ENCODE measurements at regions not wholly inside any gene's neighbourhood (a gene's known extent, or its start where the extent isn't known, plus 50 kb on each side); places are given as distances from the start of the nearest gene placed in this dataset.
"Not testable (repeated sequence)": the region's sequence is repeated elsewhere in the genome, so short reads cannot be mapped to it uniquely, and the experiment has no call there.

DNA sequence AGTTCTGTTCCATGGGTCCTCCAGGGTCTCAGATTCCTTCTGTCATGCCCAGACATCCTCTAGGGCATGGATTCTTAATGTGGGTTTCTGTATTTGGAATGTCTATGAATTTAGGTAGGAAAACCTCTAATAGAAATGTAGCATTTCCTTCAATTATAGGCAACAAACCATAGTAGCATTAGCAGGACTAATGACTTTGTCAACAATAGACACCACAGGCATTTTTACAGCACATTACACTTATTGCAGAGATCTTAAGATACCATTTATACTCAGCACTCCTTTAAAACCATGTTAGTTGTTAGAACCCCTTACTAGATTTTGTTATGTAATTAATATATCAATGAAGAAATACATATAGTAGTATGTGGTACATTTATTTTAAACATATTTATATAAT is 77.8 kb upstream of the TBC1D5 start:
- H3K36me3 ChIP-seq, result no peaks in the 10 kb centered on the region
- no peaks in the 10 kb centered on the region for H3K4me1 ChIP-seq
- no peaks in the 10 kb centered on the region for H3K27me3 ChIP-seq
- TF ChIP-seq, protein P1, sequence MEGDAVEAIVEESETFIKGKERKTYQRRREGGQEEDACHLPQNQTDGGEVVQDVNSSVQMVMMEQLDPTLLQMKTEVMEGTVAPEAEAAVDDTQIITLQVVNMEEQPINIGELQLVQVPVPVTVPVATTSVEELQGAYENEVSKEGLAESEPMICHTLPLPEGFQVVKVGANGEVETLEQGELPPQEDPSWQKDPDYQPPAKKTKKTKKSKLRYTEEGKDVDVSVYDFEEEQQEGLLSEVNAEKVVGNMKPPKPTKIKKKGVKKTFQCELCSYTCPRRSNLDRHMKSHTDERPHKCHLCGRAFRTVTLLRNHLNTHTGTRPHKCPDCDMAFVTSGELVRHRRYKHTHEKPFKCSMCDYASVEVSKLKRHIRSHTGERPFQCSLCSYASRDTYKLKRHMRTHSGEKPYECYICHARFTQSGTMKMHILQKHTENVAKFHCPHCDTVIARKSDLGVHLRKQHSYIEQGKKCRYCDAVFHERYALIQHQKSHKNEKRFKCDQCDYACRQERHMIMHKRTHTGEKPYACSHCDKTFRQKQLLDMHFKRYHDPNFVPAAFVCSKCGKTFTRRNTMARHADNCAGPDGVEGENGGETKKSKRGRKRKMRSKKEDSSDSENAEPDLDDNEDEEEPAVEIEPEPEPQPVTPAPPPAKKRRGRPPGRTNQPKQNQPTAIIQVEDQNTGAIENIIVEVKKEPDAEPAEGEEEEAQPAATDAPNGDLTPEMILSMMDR (IDR thresholded peaks at IDR 0.05), result no peak
- TF ChIP-seq POLR2A (IDR thresholded peaks at IDR 0.05), result no peak
- intact Hi-C loops (cut with DNase I), result no loop called here
- H3K27ac ChIP-seq, result no peak overlapping the region
- no peak for DNase-seq
- H3K4me3 ChIP-seq (replicated peaks in 1 of 3), result no peak overlapping the region
- no peaks in the 10 kb centered on the region for H3K9me3 ChIP-seq

DNA sequence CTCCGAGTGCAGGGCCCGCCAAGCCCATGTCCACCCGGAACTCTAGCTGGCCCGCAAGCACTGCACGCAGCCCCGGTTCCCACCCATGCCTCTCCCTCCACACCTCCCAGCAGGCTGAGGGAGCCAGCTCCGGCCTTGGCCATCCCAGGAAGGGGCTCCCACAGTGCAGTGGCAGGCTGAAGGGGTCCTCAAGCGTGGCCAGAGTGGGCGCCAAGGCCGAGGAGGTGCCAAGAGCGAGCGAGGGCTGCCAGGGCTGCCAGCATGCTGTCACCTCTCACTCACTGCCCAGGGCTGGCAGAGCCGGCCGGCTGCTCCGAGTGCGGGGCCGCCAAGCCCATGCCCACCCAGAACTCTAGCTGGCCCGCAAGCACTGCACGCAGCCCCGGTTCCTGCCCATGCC is 75.5 kb upstream of the TBC1D5 start:
- intact Hi-C loops (cut with DNase I), result not testable (repeated sequence)

DNA sequence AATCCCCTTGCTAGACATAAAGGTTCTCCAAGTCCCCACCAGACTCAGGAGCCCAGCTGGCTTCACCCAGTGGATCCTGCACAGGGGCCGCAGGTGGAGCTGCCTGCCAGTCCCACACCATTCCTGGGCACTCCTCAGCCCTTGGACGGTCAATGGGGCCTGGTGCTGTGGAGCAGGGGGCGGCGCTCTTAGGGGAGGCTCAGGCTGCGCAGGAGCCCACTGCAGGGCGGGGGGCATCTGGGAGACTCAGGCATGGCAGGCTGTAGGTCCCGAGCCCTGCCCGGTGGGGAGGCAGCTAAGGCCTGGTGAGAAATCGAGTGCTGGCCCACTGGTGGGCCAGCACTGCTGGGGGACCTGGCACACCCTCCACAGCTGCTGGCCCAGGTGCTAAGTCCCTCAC is 75.1 kb upstream of the TBC1D5 start:
- Histone ChIP-seq H3K9me3 (no peaks in the 10 kb centered on the region), H3K4me1 (no peaks in the 10 kb centered on the region), H3K27me3 (no peaks in the 10 kb centered on the region), H3K27ac (no peak overlapping the region), H3K4me3 (replicated peaks in 1 of 3) (no peak overlapping the region), H3K36me3 (no peaks in the 10 kb centered on the region)
- 100% methylated on average over 1 to 5 of the region's 9 CpGs for WGBS, 2 donors
- intact Hi-C loops (cut with DNase I), result no loop called here
- TF ChIP-seq, protein P1 (IDR thresholded peaks at IDR 0.05), result no peak
- no peak for TF ChIP-seq POLR2A (IDR thresholded peaks at IDR 0.05)
- no peak for DNase-seq

More for the DNA sequence above, 75.5 kb upstream of the TBC1D5 start:
- not testable (repeated sequence) for H3K4me3 ChIP-seq (replicated peaks in 1 of 3); H3K4me1 ChIP-seq; H3K9me3 ChIP-seq; H3K27me3 ChIP-seq; H3K27ac ChIP-seq; H3K36me3 ChIP-seq; DNase-seq
- WGBS, 2 donors, result 93 to 100% methylated on average over 1 to 12 of the region's 20 CpGs

DNA sequence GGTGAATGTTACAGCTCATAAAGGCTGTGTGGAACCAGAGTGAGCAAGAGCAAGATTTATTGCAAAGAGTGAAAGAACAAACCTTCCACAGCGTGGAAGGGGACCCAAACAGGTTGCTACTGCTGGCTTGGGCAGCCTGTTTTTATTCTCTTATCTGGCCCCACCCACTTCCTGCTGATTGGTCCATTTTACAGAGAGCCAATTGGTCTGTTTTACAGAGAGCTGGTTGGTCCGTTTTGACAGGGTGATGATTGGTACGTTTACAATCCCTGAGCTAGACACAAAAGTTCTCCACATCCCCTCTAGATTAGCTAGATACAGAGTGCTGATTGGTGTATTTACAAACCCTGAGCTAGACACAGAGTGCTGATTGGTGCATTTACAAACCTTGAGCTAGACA is 74.4 kb upstream of the TBC1D5 start:
- H3K27me3 ChIP-seq; H3K4me1 ChIP-seq; H3K36me3 ChIP-seq; intact Hi-C loops (cut with DNase I); H3K9me3 ChIP-seq; H3K27ac ChIP-seq; DNase-seq; H3K4me3 ChIP-seq (replicated peaks in 1 of 3): not testable (repeated sequence)
- 96 to 100% methylated on average over 3 of the region's 3 CpGs for WGBS, 2 donors

DNA sequence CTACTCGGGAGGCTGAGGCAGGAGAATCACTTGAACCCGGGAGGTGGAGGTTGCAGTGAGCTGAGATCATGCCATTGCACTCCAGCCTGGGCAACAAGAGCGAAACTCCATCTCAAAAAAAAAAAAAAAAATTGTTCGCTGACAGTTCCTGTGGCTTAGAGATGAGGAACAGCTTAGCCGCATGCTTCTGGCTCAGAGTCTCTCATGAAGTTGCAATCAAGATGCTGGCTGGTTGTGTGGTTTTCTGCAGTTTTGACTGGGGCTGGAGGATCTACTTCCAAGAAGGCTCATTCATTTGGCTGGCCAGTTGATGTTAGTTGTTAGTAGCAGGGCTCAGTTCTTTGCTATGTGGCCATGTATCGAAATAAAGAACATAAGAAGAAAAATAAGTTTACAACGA is 69.9 kb upstream of the TBC1D5 start:
- H3K27me3 ChIP-seq; intact Hi-C loops (cut with DNase I); H3K9me3 ChIP-seq; H3K4me3 ChIP-seq (replicated peaks in 1 of 3); DNase-seq; H3K27ac ChIP-seq; H3K4me1 ChIP-seq; H3K36me3 ChIP-seq: not testable (repeated sequence)
- 91 to 95% methylated on average over 7 of the region's 7 CpGs for WGBS, 2 donors

DNA sequence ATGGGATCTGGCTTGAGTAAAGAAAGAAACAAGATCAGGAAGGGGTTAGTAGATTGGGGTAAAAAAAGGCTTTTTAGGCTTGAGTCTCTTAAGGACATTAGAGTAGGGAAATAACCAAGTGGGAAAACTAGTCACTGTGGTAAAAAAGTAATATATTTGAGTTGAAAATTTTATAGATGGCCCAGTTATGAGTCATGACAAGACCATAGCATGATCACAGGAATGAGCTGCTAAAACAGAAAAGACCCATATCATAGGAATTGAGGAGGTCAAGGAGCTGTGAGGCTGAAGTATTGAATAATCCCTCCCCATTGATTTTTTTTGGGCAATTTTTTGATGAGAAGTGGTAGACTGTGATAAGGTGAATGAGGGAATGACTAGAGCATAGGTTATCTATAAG is 69.2 kb upstream of the TBC1D5 start:
- H3K9me3 ChIP-seq, result no peaks in the 10 kb centered on the region
- TF ChIP-seq, protein P1 (IDR thresholded peaks at IDR 0.05), result no peak
- no peak for TF ChIP-seq POLR2A (IDR thresholded peaks at IDR 0.05)
- no peak overlapping the region for H3K27ac ChIP-seq
- no peak for DNase-seq
- intact Hi-C loops (cut with DNase I), result no loop called here
- no peak overlapping the region for H3K4me3 ChIP-seq (replicated peaks in 1 of 3)
- no peaks in the 10 kb centered on the region for H3K27me3 ChIP-seq
- H3K36me3 ChIP-seq, result no peaks in the 10 kb centered on the region
- no peaks in the 10 kb centered on the region for H3K4me1 ChIP-seq

DNA sequence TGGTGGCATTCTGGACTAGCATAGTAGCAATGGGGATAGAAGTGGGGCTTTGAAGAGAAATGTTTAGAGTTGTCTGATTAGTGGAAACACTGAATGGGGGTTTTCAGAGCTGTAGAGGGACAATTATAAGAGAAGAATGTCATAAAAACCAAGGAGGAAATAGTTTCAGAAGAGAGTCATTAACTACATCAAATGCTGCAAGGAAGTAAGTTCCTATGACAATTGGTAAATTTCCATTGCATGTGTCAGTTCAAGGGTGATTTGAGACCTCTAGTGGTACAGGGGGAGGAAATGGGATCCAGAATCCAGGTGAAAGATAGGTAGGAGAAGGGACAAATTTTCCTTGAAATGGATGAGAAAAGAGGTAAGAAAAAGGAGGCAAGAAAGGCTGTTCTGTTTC is 68.3 kb upstream of the TBC1D5 start:
- TF ChIP-seq POLR2A (IDR thresholded peaks at IDR 0.05), result no peak
- TF ChIP-seq, protein P1 (IDR thresholded peaks at IDR 0.05), result peak in 3 of 6 experiments; percentile 25 to 32 (median 29)
- Histone ChIP-seq H3K4me1 (no peaks in the 10 kb centered on the region), H3K9me3 (no peaks in the 10 kb centered on the region), H3K27me3 (no peaks in the 10 kb centered on the region), H3K4me3 (replicated peaks in 1 of 3) (no peak overlapping the region), H3K36me3 (no peaks in the 10 kb centered on the region), H3K27ac (no peak overlapping the region)
- no peak for DNase-seq
- intact Hi-C loops (cut with DNase I), result no loop called here
